GM10266 (cell line): ENCODE measurements at regions not wholly inside any gene's neighbourhood (a gene's known extent, or its start where the extent isn't known, plus 50 kb on each side); places are given as distances from the start of the nearest gene placed in this dataset.

ENCODE experiments used
- DNase-seq: peaks from one replicate; pipeline ENCODE4 v3.0.0; 2012; ENCODE audit errors: extremely low spot score
- TF ChIP-seq, protein P1 (sequence below): IDR thresholded peaks from 2 replicates; pipeline ENCODE4 v1.5.1; 2012; ENCODE audit warnings: mild to moderate bottlenecking, low read depth; ENCODE audit not compliant: control insufficient read depth, insufficient read depth; ENCODE audit errors: missing control alignments

DNA sequence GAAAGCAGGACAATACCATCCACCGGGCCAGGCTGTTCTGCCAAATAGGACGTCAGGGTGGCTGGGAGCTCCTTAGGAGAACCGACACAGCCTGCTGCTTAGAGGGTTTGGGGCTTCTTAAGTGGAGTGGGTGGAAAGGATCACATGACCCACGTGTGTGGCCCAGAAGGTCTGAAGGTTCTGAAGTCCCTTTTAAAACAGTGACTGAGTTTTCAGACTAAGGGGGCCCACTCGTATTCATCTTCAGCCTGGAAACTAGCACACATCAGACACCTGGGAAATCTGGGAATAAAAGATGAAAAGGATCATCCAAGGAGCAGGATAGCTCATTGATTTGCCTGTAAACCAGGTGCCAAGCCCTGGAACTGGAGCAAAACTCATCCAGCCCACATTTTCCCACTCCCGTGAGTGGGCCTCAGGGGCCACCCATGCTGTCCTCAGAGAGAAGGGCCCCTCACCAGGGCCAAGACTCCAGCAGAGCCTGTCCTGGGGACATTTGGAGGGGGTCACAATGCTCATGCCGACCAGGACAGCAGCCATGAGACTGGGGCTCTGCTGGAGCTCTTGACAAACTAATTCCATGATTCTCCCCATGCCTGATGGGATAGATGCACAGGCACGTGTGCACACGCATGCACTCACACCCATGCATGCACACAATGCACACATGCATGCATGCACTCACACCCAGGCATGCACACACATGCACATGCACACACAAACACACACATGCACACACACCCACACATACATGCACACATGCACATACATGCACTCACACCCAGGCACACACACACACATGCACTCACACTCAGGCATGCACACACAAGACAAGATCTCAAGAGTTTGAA, 168.8 kb upstream of the PPP2R2D start:
- TF ChIP-seq, protein P1, sequence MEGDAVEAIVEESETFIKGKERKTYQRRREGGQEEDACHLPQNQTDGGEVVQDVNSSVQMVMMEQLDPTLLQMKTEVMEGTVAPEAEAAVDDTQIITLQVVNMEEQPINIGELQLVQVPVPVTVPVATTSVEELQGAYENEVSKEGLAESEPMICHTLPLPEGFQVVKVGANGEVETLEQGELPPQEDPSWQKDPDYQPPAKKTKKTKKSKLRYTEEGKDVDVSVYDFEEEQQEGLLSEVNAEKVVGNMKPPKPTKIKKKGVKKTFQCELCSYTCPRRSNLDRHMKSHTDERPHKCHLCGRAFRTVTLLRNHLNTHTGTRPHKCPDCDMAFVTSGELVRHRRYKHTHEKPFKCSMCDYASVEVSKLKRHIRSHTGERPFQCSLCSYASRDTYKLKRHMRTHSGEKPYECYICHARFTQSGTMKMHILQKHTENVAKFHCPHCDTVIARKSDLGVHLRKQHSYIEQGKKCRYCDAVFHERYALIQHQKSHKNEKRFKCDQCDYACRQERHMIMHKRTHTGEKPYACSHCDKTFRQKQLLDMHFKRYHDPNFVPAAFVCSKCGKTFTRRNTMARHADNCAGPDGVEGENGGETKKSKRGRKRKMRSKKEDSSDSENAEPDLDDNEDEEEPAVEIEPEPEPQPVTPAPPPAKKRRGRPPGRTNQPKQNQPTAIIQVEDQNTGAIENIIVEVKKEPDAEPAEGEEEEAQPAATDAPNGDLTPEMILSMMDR = no peak
- DNase-seq = no peak

DNA sequence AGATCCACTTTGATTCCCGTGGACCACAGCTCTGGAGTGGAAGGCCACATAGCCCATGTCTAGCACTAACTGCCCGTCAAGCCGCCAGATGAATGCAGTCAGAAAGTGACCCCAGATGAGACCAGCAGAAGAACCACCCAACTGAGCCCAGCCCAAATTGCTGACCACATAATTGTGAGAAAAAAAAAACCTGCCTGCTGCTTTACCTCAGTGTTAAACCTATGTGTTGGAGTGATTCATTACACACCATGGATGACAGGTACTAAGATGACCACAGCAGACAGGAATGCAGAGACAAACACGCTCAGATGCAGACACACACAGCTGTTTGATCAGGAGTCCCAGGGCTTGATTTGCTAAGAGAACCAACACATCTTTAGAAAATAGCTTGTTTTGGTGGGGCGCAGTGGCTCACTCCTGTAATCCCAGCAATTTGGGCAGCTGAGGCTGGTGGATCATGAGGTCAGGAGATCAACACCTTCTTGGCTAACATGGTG, 168.1 kb upstream of the PPP2R2D start:
- no peak for DNase-seq
- TF ChIP-seq, protein P1 = no peak

DNA sequence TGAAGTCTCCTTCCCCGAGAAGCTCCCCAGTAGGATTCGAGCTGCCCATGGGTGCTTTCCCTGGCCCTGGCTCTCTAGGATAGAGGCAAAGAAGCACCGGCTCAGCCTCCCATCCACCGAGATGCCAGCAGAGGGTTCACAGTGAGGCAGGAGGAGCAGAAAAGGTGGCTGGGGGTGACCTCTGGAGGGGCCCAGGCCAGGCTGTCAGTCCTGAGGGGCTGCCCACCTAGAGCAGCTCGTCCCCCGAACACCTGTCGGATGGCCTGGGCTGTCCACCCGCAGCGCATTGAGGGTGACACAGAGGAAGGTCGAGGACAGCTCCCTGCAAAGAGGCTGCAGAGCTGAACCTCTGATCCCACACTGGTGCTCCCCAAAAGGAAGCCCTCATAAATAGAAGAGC, 167.2 kb upstream of the PPP2R2D start:
- TF ChIP-seq, protein P1 = no peak
- DNase-seq = no peak

GRCh38 chr10:131735577-131735976, 165.2 kb upstream of the PPP2R2D start:
- TF ChIP-seq, protein P1 = no peak
- no peak for DNase-seq

- TF ChIP-seq, protein P1 = no peak
- DNase-seq = no peak
Measured at GRCh38 chr10:131736321-131736980, 164.4 kb upstream of the PPP2R2D start.

- DNase-seq = no peak
Measured at GRCh38 chr10:131737543-131738395, 163.0 kb upstream of the PPP2R2D start.

More at GRCh38 chr10:131737543-131738395, 163.0 kb upstream of the PPP2R2D start:
- TF ChIP-seq, protein P1 = no peak
